Activated naive CD4-positive, alpha-beta T cell treated with anti-CD3 and anti-CD28 coated beads, Interleukin-2, amount 10 ng/mL, durations not matched to agents 7 days and 5 days (primary cell): ENCODE measurements at regions not wholly inside any gene's neighbourhood (a gene's known extent, or its start where the extent isn't known, plus 50 kb on each side); places are given as distances from the start of the nearest gene placed in this dataset.

ENCODE experiments used
- CTCF ChIA-PET: fragments of 350-600 bp; sonication (Branson Sonifier 250); formaldehyde crosslinking; loops from one replicate; lab custom pipeline; 2021; ENCODE audit warnings: antibody characterized with exemption; lab: Charles Lee
- DNase-seq: peaks from one replicate; pipeline ENCODE4 v3.0.0-alpha.2; 2020
- H3K27ac Mint-ChIP-seq: one replicate; pipeline ENCODE4 v1.8.0; 2021; ENCODE audit warnings: mild to moderate bottlenecking, moderate library complexity, mixed read lengths
- H3K27me3 Mint-ChIP-seq: one replicate; pipeline ENCODE4 v1.8.0; 2021; ENCODE audit warnings: mild to moderate bottlenecking, mixed read lengths
- H3K36me3 Mint-ChIP-seq: one replicate; pipeline ENCODE4 v1.8.0; 2021; ENCODE audit warnings: mixed read lengths
- H3K4me1 Mint-ChIP-seq: one replicate; pipeline ENCODE4 v1.8.0; 2021; ENCODE audit warnings: mixed read lengths
- H3K4me3 Mint-ChIP-seq: one replicate; pipeline ENCODE4 v1.8.0; 2021; ENCODE audit warnings: mild to moderate bottlenecking, moderate library complexity, mixed read lengths
- H3K9me3 Mint-ChIP-seq: one replicate; pipeline ENCODE4 v1.8.0; 2021; ENCODE audit warnings: mixed read lengths

GRCh38 chr18:64248836-64249235, 99.9 kb upstream of the LINC00305 start:
- Mint-ChIP-seq H3K9me3 (no peaks in the 10 kb centered on the region), H3K36me3 (no peaks in the 10 kb centered on the region), H3K4me1 (no peaks in the 10 kb centered on the region), H3K27ac (no peak overlapping the region), H3K27me3 (no peaks in the 10 kb centered on the region), H3K4me3 (no peak overlapping the region)
- DNase-seq: no peak
- CTCF ChIA-PET: no interaction called here

- Mint-ChIP-seq H3K4me1 (no peaks in the 10 kb centered on the region), H3K9me3 (no peaks in the 10 kb centered on the region), H3K36me3 (no peaks in the 10 kb centered on the region), H3K4me3 (no peak overlapping the region), H3K27ac (no peak overlapping the region), H3K27me3 (no peaks in the 10 kb centered on the region)
- no peak for DNase-seq
- CTCF ChIA-PET: no interaction called here
Measured at GRCh38 chr18:64245126-64245861, 96.4 kb upstream of the LINC00305 start.

GRCh38 chr18:64244571-64244970, 95.7 kb upstream of the LINC00305 start:
- H3K36me3 Mint-ChIP-seq: no peaks in the 10 kb centered on the region
- H3K27me3 Mint-ChIP-seq: no peaks in the 10 kb centered on the region
- no peaks in the 10 kb centered on the region for H3K4me1 Mint-ChIP-seq
- no peaks in the 10 kb centered on the region for H3K9me3 Mint-ChIP-seq
- DNase-seq: no peak
- no peak overlapping the region for H3K4me3 Mint-ChIP-seq
- no peak overlapping the region for H3K27ac Mint-ChIP-seq
- CTCF ChIA-PET: no interaction called here

- DNase-seq: no peak
- Mint-ChIP-seq H3K27ac (no peak overlapping the region), H3K4me3 (no peak overlapping the region), H3K4me1 (no peaks in the 10 kb centered on the region), H3K36me3 (no peaks in the 10 kb centered on the region), H3K9me3 (no peaks in the 10 kb centered on the region), H3K27me3 (no peaks in the 10 kb centered on the region)
- CTCF ChIA-PET: no interaction called here
Measured at GRCh38 chr18:64240316-64240715, 91.4 kb upstream of the LINC00305 start.

DNA sequence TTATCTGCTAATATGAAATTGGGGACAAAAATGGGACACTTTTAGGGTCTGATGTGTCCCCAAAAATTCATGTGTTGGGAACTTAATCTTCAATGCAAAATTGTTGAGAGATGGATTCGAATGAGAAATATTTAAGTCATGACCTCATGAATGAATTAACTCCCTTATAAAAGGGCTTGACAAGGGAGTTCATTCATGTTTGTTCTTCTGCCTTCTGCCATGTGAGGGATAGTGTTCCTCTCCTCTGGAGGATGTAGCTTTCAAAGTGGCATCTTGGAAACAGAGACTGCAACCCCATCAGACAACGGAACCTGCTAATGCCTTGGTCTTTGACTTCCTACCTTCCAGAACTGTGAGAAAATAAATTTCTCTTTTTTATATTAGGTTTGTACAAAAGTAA, 89.2 kb upstream of the LINC00305 start:
- H3K4me3 Mint-ChIP-seq: no peak overlapping the region
- CTCF ChIA-PET: no interaction called here
- no peaks in the 10 kb centered on the region for H3K4me1 Mint-ChIP-seq
- no peaks in the 10 kb centered on the region for H3K27me3 Mint-ChIP-seq
- no peak for DNase-seq
- H3K36me3 Mint-ChIP-seq: no peaks in the 10 kb centered on the region
- no peak overlapping the region for H3K27ac Mint-ChIP-seq
- no peaks in the 10 kb centered on the region for H3K9me3 Mint-ChIP-seq

DNA sequence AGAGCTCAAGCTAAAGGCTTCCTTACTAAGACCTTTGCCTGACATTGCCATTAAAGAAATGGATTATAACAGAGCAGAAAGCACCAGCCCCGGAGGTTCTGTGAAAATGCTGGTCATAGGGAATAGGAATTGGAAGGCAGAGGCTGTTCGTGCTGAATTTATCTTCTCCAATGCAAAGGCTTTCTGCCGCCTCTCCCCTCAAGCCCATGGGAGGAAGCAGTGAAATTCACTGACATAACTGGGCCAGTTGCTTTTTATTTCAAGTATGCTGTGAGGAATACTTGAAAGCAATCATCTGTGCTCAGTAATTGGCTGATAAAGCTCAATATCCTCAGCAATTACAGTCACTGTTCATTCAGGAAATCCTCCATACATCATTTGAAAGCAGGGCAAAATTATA, 85.4 kb upstream of the LINC00305 start:
- no peaks in the 10 kb centered on the region for H3K36me3 Mint-ChIP-seq
- CTCF ChIA-PET: no interaction called here
- DNase-seq: no peak
- peaks cover 7% of the 10 kb centered on the region for H3K9me3 Mint-ChIP-seq
- H3K4me3 Mint-ChIP-seq: no peak overlapping the region
- H3K27ac Mint-ChIP-seq: no peak overlapping the region
- no peaks in the 10 kb centered on the region for H3K27me3 Mint-ChIP-seq
- no peaks in the 10 kb centered on the region for H3K4me1 Mint-ChIP-seq

DNA sequence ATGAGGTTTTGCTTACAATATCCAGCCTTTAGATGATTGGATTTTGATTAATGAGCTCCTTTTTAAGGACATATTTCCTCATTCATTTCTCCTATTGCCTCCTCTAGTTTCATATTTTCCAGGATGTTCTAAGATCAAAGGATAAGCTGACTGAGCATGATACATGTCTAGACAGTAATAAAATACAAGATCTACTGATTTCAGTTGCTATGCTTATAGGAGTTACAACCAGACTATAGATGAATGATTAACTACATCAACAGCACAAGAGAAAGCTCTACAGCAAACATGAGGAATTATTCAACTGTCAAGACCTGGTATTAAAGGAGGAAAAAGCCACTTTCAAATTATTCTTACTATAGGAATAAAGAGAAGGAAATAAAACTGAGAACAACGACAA, 85.0 kb upstream of the LINC00305 start:
- Mint-ChIP-seq H3K4me3 (no peak overlapping the region), H3K27ac (no peak overlapping the region), H3K4me1 (no peaks in the 10 kb centered on the region), H3K27me3 (no peaks in the 10 kb centered on the region), H3K9me3 (peaks cover 7% of the 10 kb centered on the region), H3K36me3 (no peaks in the 10 kb centered on the region)
- DNase-seq: no peak
- CTCF ChIA-PET: no interaction called here

GRCh38 chr18:64220941-64221340, 72.1 kb upstream of the LINC00305 start:
- CTCF ChIA-PET: no interaction called here
- Mint-ChIP-seq H3K4me3 (no peak overlapping the region), H3K9me3 (no peaks in the 10 kb centered on the region)

DNA sequence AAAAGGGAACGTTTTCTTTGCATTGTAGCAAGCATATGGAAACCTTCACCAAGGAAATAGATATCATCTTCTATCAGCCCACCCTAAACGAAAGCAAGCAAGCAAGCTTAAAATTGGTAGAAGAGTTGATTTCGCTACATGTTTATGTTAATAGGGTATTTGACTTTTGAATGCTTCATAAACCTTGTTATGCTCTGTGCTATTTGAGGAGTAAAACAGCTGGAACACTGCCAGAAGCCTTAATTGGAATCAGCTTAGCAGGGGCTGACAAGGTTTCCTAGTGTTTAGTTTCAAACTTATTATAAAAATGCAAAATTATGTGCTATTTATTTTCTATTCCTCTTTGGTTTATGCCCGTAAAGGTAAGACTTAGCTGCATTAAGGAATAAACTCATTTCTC, 70.6 kb upstream of the LINC00305 start:
- DNase-seq: no peak
- Mint-ChIP-seq H3K9me3 (no peaks in the 10 kb centered on the region), H3K36me3 (no peaks in the 10 kb centered on the region), H3K4me3 (no peak overlapping the region), H3K4me1 (no peaks in the 10 kb centered on the region), H3K27me3 (no peaks in the 10 kb centered on the region), H3K27ac (no peak overlapping the region)
- CTCF ChIA-PET: no interaction called here

More at GRCh38 chr18:64220941-64221340, 72.1 kb upstream of the LINC00305 start:
- Mint-ChIP-seq H3K4me1 (no peaks in the 10 kb centered on the region), H3K27me3 (no peaks in the 10 kb centered on the region), H3K27ac (no peak overlapping the region), H3K36me3 (no peaks in the 10 kb centered on the region)
- no peak for DNase-seq

- Mint-ChIP-seq H3K27me3 (no peaks in the 10 kb centered on the region), H3K9me3 (no peaks in the 10 kb centered on the region), H3K4me3 (no peak overlapping the region), H3K27ac (no peak overlapping the region), H3K4me1 (peaks cover 8% of the 10 kb centered on the region), H3K36me3 (no peaks in the 10 kb centered on the region)
- no peak for DNase-seq
- CTCF ChIA-PET: no interaction called here
Measured at GRCh38 chr18:64210401-64210949, 61.6 kb upstream of the LINC00305 start.

- no peaks in the 10 kb centered on the region for H3K27me3 Mint-ChIP-seq
- DNase-seq: no peak
- H3K9me3 Mint-ChIP-seq: no peaks in the 10 kb centered on the region
- no peak overlapping the region for H3K4me3 Mint-ChIP-seq
- peaks cover 8% of the 10 kb centered on the region for H3K4me1 Mint-ChIP-seq
- no peak overlapping the region for H3K27ac Mint-ChIP-seq
- CTCF ChIA-PET: no interaction called here
- no peaks in the 10 kb centered on the region for H3K36me3 Mint-ChIP-seq
Measured at GRCh38 chr18:64208516-64208915, 59.6 kb upstream of the LINC00305 start.

DNA sequence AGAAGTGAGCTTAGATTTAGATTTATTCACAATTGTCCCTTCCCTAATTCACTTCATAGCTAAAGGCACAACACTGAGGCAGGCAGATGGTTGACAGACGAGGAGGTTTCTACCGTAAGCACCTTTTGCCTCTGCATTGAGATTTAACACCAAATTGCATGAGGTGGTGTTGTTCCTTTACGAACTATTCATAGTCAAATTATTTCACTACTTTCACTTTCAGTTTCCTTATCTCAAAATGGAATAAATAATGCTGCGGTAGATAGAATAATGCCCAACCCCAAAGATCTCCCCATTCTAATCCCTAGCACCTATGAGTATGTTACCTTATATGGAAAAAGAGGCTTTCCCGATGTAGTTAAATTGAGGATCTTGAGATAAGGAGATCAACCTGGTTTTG, 58.9 kb upstream of the LINC00305 start:
- no peaks in the 10 kb centered on the region for H3K9me3 Mint-ChIP-seq
- no peak overlapping the region for H3K27ac Mint-ChIP-seq
- CTCF ChIA-PET: no interaction called here
- no peaks in the 10 kb centered on the region for H3K36me3 Mint-ChIP-seq
- no peak for DNase-seq
- peak overlapping the region; percentile 48 for H3K4me3 Mint-ChIP-seq
- H3K27me3 Mint-ChIP-seq: peaks cover 2% of the 10 kb centered on the region
- peaks cover 8% of the 10 kb centered on the region for H3K4me1 Mint-ChIP-seq

DNA sequence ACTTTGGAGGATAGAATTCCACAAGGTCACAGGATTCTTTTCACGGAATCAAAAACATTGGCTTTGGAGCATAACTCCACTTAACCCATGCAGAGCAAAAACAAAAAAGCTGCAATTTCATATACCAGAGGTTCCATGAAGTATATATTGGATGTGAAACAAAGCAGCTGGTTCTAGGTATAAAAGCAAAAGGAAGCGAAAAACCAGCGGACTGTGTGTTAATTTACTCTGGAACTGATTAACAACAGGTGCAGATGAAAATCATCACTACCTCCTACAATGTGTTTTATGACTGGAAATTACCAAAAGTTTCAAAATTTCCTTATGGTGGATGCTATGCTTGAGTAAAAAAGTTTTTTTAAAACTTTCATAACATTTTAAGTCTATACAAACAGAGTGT, 54.4 kb upstream of the LINC00305 start:
- Mint-ChIP-seq H3K4me3 (no peak overlapping the region), H3K9me3 (no peaks in the 10 kb centered on the region), H3K4me1 (peaks cover 8% of the 10 kb centered on the region), H3K36me3 (no peaks in the 10 kb centered on the region), H3K27me3 (peaks cover 3% of the 10 kb centered on the region), H3K27ac (no peak overlapping the region)
- CTCF ChIA-PET: interaction anchor here (0.5 kb wide), 1 partner anchor 103 kb away, joined by 3 read pairs; no protein-coding TSS in a partner anchor
- DNase-seq: no peak

- H3K9me3 Mint-ChIP-seq: no peaks in the 10 kb centered on the region
- peaks cover 3% of the 10 kb centered on the region for H3K27me3 Mint-ChIP-seq
- CTCF ChIA-PET: interaction anchor here (0.5 kb wide), 1 partner anchor 103 kb away, joined by 3 read pairs; no protein-coding TSS in a partner anchor
- no peak overlapping the region for H3K27ac Mint-ChIP-seq
- no peak for DNase-seq
- H3K4me1 Mint-ChIP-seq: peaks cover 5% of the 10 kb centered on the region
- no peak overlapping the region for H3K4me3 Mint-ChIP-seq
- H3K36me3 Mint-ChIP-seq: no peaks in the 10 kb centered on the region
Measured at GRCh38 chr18:64202863-64203262, 54.0 kb upstream of the LINC00305 start.

GRCh38 chr18:64202210-64202836, 53.4 kb upstream of the LINC00305 start:
- Mint-ChIP-seq H3K4me3 (no peak overlapping the region), H3K9me3 (no peaks in the 10 kb centered on the region), H3K27me3 (peaks cover 3% of the 10 kb centered on the region), H3K4me1 (peaks cover under 1% of the 10 kb centered on the region), H3K27ac (no peak overlapping the region), H3K36me3 (no peaks in the 10 kb centered on the region)
- no peak for DNase-seq
- CTCF ChIA-PET: no interaction called here
